ENCODE measurements at regions not wholly inside any gene's neighbourhood (a gene's known extent, or its start where the extent isn't known, plus 50 kb on each side); places are given as distances from the start of the nearest gene placed in this dataset.
A peak's percentile ranks its signal among the peaks of the same experiment; 100 is the strongest.

GRCh38 chr1:18580047-18580446 is 50.6 kb upstream of the PAX7 start (continued):
- TF ChIP-seq CREB1 (CRISPR knock-in tag; IDR thresholded peaks at IDR 0.05; ENCODE audit: low read depth) (no peak), EZH2 (IDR thresholded peaks at IDR 0.05; ENCODE audit: low read depth, unreplicated experiment) (no peak), STAT1 (IDR thresholded peaks at IDR 0.05; ENCODE audit: unreplicated experiment) (no peak)

GRCh38 chr1:18580691-18581419 is 49.8 kb upstream of the PAX7 start:
- no peak overlapping the region for H3K4me2 ChIP-seq
- H3K27ac Mint-ChIP-seq = no peak overlapping the region

More at GRCh38 chr1:18580691-18581419, 49.8 kb upstream of the PAX7 start:
- Histone ChIP-seq H3K27me3 (ENCODE audit: insufficient read depth) (no peaks in the 10 kb centered on the region), H3K4me1 (ENCODE audit: insufficient read depth) (peaks cover 3% of the 10 kb centered on the region; the same call in 1 of the 2 replicates), H3K27ac (ENCODE audit: low read depth) (no peak overlapping the region), H3K36me3 (ENCODE audit: insufficient read depth) (no peaks in the 10 kb centered on the region), H4K20me1 (replicated peaks; ENCODE audit: insufficient read depth) (no peaks in the 10 kb centered on the region), H3K79me2 (replicated peaks; ENCODE audit: insufficient read depth) (no peaks in the 10 kb centered on the region), H2AFZ (peak overlapping the region; percentile 94), H3F3A (replicated peaks; ENCODE audit: low read depth) (0 out of 2 replicates have a peak, but pooled peaks cover 3% of the 10 kb centered on the region), H3K4me3 (no peak overlapping the region), H3K9me2 (ENCODE audit: insufficient read depth) (no peaks in the 10 kb centered on the region)
- Mint-ChIP-seq H3K9me3 (no peaks in the 10 kb centered on the region), H3K4me3 (no peak overlapping the region), H3K4me1 (peaks cover 3% of the 10 kb centered on the region; the same call in 2 of the 3 replicates), H3K36me3 (ENCODE audit: low read depth) (no peaks in the 10 kb centered on the region; the same call in 2 of the 3 replicates), H3K27me3 (ENCODE audit: insufficient read depth, low read depth, poor library complexity) (peaks cover 8% of the 10 kb centered on the region)
- ATAC-seq = no peak
- TF ChIP-seq JUNB (IDR thresholded peaks at IDR 0.05; ENCODE audit: unreplicated experiment) (no peak), STAT1 (IDR thresholded peaks at IDR 0.05; ENCODE audit: unreplicated experiment) (no peak), ZNF331 (CRISPR knock-in tag; IDR thresholded peaks at IDR 0.05; ENCODE audit: low read depth) (no peak), NANOG (IDR thresholded peaks at IDR 0.05; ENCODE audit: borderline replicate concordance) (no peak), CTCF (conservative IDR thresholded peaks at IDR 0.05; ENCODE audit: low read depth in 2 of 2) (no peak), CREB1 (CRISPR knock-in tag; IDR thresholded peaks at IDR 0.05; ENCODE audit: low read depth) (no peak), REST (IDR thresholded peaks at IDR 0.05; ENCODE audit: unreplicated experiment) (no peak), EZH2phosphoT487 (IDR thresholded peaks at IDR 0.05; ENCODE audit: unreplicated experiment) (no peak), ZNF114 (CRISPR knock-in tag; IDR thresholded peaks at IDR 0.05) (no peak), POLR2AphosphoS5 (IDR thresholded peaks at IDR 0.05; ENCODE audit: low read depth) (no peak), ZNF462 (CRISPR knock-in tag; IDR thresholded peaks at IDR 0.05) (no peak)
- no peak for DNase-seq (ENCODE audit: low spot score)
